Esophagus squamous epithelium (tissue), 5 donors: ENCODE measurements at regions not wholly inside any gene's neighbourhood (a gene's known extent, or its start where the extent isn't known, plus 50 kb on each side); places are given as distances from the start of the nearest gene placed in this dataset.

Experiments
- DNase-seq: peaks from one replicate; lab custom pipeline; 2025; lab: John Stamatoyannopoulos, UW
- H3K27ac ChIP-seq, 4 donors: fragments of 200-600 bp; sonication (generic); one replicate each; pipeline ENCODE4 v1.5.1; 2016 to 2019; ENCODE audit warnings: mild to moderate bottlenecking in 1 of 4
- H3K27me3 ChIP-seq, 4 donors: fragments of 200-600 bp; sonication (generic); 1 replicate in 3 of 4; 2 replicates in 1 of 4; pipeline versions ENCODE4 v1.5.1 to v1.6.0; 2017 to 2021; ENCODE audit warnings: antibody characterized with exemption in 1 of 4
- H3K36me3 ChIP-seq, 3 donors: fragments of 200-600 bp; sonication (generic); one replicate each; pipeline ENCODE4 v1.5.1; 2016 to 2019
- H3K4me1 ChIP-seq, 3 donors: fragments of 200-600 bp; sonication (generic); one replicate each; pipeline ENCODE4 v1.5.1; 2017 to 2019
- H3K4me3 ChIP-seq, 4 donors: fragments of 200-600 bp; sonication (generic); 1 replicate in 3 of 4; 2 replicates in 1 of 4; pipeline ENCODE4 v1.5.1; 2016 to 2019; ENCODE audit warnings: mild to moderate bottlenecking in 2 of 4, moderate library complexity in 1 of 4
- H3K9me3 ChIP-seq, 3 donors: fragments of 200-600 bp; sonication (generic); one replicate each; pipeline ENCODE4 v1.5.1; 2016 to 2019
- CTCF ChIP-seq, 6 experiments: fragments of 450-650 bp in 4 of 6; fragments of 200-600 bp in 2 of 6; sonication (generic) in 2 of 6; IDR thresholded peaks; one replicate each; pipeline ENCODE4 v1.5.1; 2016 to 2019; ENCODE audit warnings: antibody characterized with exemption in 6 of 6, mild to moderate bottlenecking in 4 of 6, moderate library complexity in 4 of 6
- POLR2A ChIP-seq, 4 donors: fragments of 450-650 bp; IDR thresholded peaks; one replicate each; pipeline ENCODE4 v1.6.1; 2017; ENCODE audit warnings: antibody characterized with exemption in 4 of 4, mild to moderate bottlenecking in 4 of 4, moderate library complexity in 3 of 4
- WGBS, 2 donors: methylation state at CpG; one replicate each; pipeline ENCODE4 v1.1.5; 2018; 5-methylcytosine and 5-hydroxymethylcytosine counted together
- intact Hi-C: fragments of 100-400 bp; cut with DNase I; formaldehyde crosslinking; loops from one replicate; pipeline ENCODE4 v1.15.0; 2022
- donor health status: DM: yes; HTN: yes; CAD: no.

DNA sequence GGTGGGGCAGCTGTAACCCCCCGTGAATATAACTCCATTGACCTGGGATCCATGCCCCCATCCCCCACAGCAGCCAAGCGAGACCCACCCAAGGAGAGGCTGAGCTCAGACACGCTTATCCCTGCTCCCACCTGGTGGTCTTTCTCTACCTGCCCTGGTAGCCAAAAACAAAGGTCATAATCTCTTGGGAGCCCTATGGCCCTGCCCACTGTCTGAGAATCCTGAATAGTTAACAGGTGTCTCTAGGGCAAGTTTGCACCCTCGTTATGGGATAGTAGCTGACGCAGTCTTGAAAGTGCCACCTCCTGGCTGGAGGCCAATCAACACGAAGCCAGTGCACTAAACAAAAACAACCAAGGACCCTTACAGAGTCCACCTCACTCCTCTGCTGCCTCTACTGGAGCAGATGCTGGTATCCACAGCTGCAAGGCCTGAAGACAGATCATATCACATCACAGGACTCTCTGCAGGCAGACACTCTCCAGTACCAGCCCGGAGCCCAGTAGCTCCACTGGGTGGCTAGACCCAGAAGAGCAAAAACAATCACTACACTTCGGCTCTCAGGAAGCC, 134.3 kb upstream of the C1orf174 start:
- Histone ChIP-seq H3K4me3 (no peak overlapping the region), H3K9me3 (no peaks in the 10 kb centered on the region), H3K36me3 (no peaks in the 10 kb centered on the region), H3K27me3 (peaks cover 0 to 45% (median 0%) of the 10 kb centered on the region in 4 donors), H3K4me1 (no peaks in the 10 kb centered on the region), H3K27ac (no peak overlapping the region)
- TF ChIP-seq POLR2A (IDR thresholded peaks at IDR 0.05) (no peak), CTCF (IDR thresholded peaks at IDR 0.05) (no peak)
- intact Hi-C loops: no loop called here
- WGBS, 2 donors: 66 to 68% methylated on average over 3 to 4 of the region's 8 CpGs
- no peak for DNase-seq

GRCh38 chr1:4044967-4045366, 144.9 kb upstream of the C1orf174 start:
- 62 to 68% methylated on average over 5 of the region's 5 CpGs for WGBS, 2 donors
- H3K27ac ChIP-seq: no peak overlapping the region
- intact Hi-C loops: no loop called here

DNA sequence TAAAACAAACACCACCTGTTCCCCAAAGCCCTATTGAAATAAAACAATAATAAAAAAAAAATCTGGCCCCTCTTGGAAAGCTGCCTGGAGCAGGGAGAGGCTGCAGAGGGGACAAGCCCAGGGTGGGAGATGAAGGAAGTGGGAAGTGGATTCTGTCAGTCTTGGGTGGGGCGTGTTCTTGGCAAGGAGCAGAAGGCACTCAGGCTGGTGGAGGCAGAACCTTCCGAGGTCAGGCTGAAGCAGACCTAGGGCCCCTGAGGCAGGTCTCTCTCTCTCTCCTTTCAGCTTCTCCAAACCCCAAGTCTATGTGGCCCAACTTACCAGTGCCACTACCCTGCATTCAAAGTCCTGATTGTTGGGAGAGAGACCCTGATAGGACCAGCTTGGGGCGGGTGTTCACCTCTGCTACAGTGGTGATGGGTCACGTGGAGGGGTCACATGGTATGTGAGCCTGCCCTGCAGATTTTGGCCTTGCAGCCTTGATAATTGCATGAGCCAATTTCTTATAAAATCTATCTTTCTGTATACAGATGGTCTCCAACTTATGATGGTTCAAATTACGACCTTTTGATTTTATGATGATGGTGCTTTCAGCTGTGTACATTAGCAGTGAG, 145.4 kb upstream of the C1orf174 start:
- H3K4me1 ChIP-seq: no peaks in the 10 kb centered on the region
- H3K9me3 ChIP-seq: no peaks in the 10 kb centered on the region
- 61 to 73% methylated on average over 5 of the region's 5 CpGs for WGBS, 2 donors
- H3K27ac ChIP-seq: no peak overlapping the region
- no peaks in the 10 kb centered on the region for H3K36me3 ChIP-seq
- no peak for DNase-seq
- no peak for TF ChIP-seq CTCF (IDR thresholded peaks at IDR 0.05)
- no peak for TF ChIP-seq POLR2A (IDR thresholded peaks at IDR 0.05)
- intact Hi-C loops: no loop called here
- peaks cover 0 to 34% (median 0%) of the 10 kb centered on the region in 4 donors for H3K27me3 ChIP-seq
- no peak overlapping the region for H3K4me3 ChIP-seq

More at GRCh38 chr1:4044967-4045366, 144.9 kb upstream of the C1orf174 start:
- DNase-seq: no peak
- H3K27me3 ChIP-seq: peaks cover 0 to 28% (median 0%) of the 10 kb centered on the region in 4 donors
- H3K4me3 ChIP-seq: no peak overlapping the region
- H3K4me1 ChIP-seq: no peaks in the 10 kb centered on the region
- H3K9me3 ChIP-seq: no peaks in the 10 kb centered on the region
- TF ChIP-seq CTCF (IDR thresholded peaks at IDR 0.05): no peak
- no peak for TF ChIP-seq POLR2A (IDR thresholded peaks at IDR 0.05)
- no peaks in the 10 kb centered on the region for H3K36me3 ChIP-seq

DNA sequence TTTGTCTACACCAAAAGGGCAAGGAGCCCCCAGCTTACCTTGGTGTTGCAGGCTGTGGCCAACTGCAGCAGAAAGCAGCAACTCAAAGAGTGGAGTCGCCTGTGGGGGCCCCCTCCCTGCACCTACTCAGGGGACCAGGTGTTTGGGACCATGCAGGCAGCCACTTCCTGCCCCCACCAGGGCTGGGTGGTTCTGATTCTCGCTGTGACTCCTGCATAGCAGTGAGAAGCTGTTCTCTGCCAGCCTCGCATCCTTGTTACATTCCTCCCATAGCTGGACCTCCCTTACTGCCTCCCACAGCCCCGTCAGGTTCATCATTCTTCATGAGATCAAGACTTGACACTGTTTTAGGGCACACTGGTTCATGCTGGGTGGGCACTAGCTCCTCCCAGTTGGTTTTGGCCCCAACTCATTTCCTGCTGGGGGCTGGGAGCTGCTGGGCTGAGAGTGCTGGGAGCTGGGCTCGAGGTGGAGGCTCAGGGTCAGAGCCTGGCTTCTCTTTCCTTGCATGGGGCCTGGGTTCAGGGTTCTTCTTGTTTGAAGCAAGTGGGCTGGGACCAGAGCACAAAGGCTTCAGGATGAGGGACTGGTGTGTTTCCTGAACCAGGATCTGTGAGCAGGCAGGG, 146.9 kb upstream of the C1orf174 start:
- no peak overlapping the region for H3K4me3 ChIP-seq
- TF ChIP-seq CTCF (IDR thresholded peaks at IDR 0.05) (no peak), POLR2A (IDR thresholded peaks at IDR 0.05) (no peak)
- no peaks in the 10 kb centered on the region for H3K9me3 ChIP-seq
- H3K36me3 ChIP-seq: no peaks in the 10 kb centered on the region
- DNase-seq: no peak
- H3K4me1 ChIP-seq: no peaks in the 10 kb centered on the region
- peaks cover 0 to 43% (median 0%) of the 10 kb centered on the region in 4 donors for H3K27me3 ChIP-seq
- WGBS, 2 donors: 52% methylated on average over 3 of the region's 5 CpGs; no CpG with 5 or more reads in 1 of the 2 donors
- intact Hi-C loops: no loop called here
- H3K27ac ChIP-seq: no peak overlapping the region

DNA sequence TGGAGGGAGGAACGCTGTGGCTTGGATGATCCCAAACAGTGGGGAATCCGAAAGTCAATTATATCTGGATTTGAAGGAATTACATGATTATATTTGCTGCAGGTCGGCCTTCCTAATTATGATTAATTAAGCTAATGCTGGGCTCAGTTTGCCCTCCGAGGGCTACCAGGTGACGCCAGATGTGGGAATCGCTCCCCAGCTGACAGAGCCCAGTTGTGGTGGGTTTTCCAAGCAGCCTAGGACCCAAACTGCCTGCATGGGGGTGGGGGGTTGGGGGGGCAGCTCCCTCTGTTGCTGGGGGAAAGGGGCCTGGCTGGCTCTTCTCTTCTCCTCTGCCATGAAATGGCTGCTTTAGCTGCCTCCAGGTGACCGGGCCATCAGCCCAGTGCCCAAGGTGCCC, 147.6 kb upstream of the C1orf174 start:
- no peak overlapping the region for H3K27ac ChIP-seq
- H3K27me3 ChIP-seq: peaks cover 0 to 43% (median 0%) of the 10 kb centered on the region in 4 donors
- TF ChIP-seq POLR2A (IDR thresholded peaks at IDR 0.05) (no peak), CTCF (IDR thresholded peaks at IDR 0.05) (no peak)
- no peaks in the 10 kb centered on the region for H3K4me1 ChIP-seq
- 65 to 71% methylated on average over 4 of the region's 7 CpGs for WGBS, 2 donors
- H3K36me3 ChIP-seq: no peaks in the 10 kb centered on the region
- intact Hi-C loops: no loop called here
- DNase-seq: no peak
- H3K9me3 ChIP-seq: no peaks in the 10 kb centered on the region
- no peak overlapping the region for H3K4me3 ChIP-seq
